ENCODE measurements at regions not wholly inside any gene's neighbourhood (a gene's known extent, or its start where the extent isn't known, plus 50 kb on each side); places are given as distances from the start of the nearest gene placed in this dataset.
"Not testable (repeated sequence)": the region's sequence is repeated elsewhere in the genome, so short reads cannot be mapped to it uniquely, and the experiment has no call there.

GRCh38 chr4:12635629-12636028 lies 848.5 kb downstream of the RAB28 start:
- intact Hi-C loops (cut with DNase I), result no loop called here
- 75% methylated on average over 1 of the region's 1 CpG for WGBS
- Histone ChIP-seq H3K36me3 (no peaks in the 10 kb centered on the region), H3K4me1 (replicated peaks) (no peaks in the 10 kb centered on the region), H3K9me3 (no peaks in the 10 kb centered on the region), H3K27me3 (replicated peaks; ENCODE audit: insufficient read depth) (no peaks in the 10 kb centered on the region), H3K4me3 (no peak overlapping the region), H3K27ac (no peak overlapping the region)
- TF ChIP-seq CTCF (IDR thresholded peaks at IDR 0.05) (no peak), POLR2A (IDR thresholded peaks at IDR 0.05) (no peak), POLR2AphosphoS5 (IDR thresholded peaks at IDR 0.05) (no peak)
- no peak for DNase-seq (ENCODE audit: low spot score)

GRCh38 chr4:12633053-12633651 lies 851.0 kb downstream of the RAB28 start:
- H3K36me3 ChIP-seq, result no peaks in the 10 kb centered on the region
- H3K4me3 ChIP-seq, result no peak overlapping the region
- WGBS, result 11% methylated on average over 15 of the region's 15 CpGs
- H3K9me3 ChIP-seq, result no peaks in the 10 kb centered on the region
- TF ChIP-seq CTCF (IDR thresholded peaks at IDR 0.05), result peak; percentile 59 to 90 (median 86)
- no peak for TF ChIP-seq POLR2A (IDR thresholded peaks at IDR 0.05)
- no peak for TF ChIP-seq POLR2AphosphoS5 (IDR thresholded peaks at IDR 0.05)
- intact Hi-C loops (cut with DNase I), result loop anchor here (5.0 kb wide), 1 partner anchor 826 kb away; no protein-coding TSS in a partner anchor
- no peaks in the 10 kb centered on the region for H3K4me1 ChIP-seq (replicated peaks)
- DNase-seq (ENCODE audit: low spot score), result peak; percentile 79
- no peak overlapping the region for H3K27ac ChIP-seq
- H3K27me3 ChIP-seq (replicated peaks; ENCODE audit: insufficient read depth), result peaks cover 2% of the 10 kb centered on the region

- no peak for DNase-seq (ENCODE audit: low spot score)
- 86% methylated on average over 7 of the region's 7 CpGs for WGBS
- H3K36me3 ChIP-seq, result no peaks in the 10 kb centered on the region
- no peaks in the 10 kb centered on the region for H3K4me1 ChIP-seq (replicated peaks)
- no peak overlapping the region for H3K4me3 ChIP-seq
- H3K9me3 ChIP-seq, result no peaks in the 10 kb centered on the region
- H3K27me3 ChIP-seq (replicated peaks; ENCODE audit: insufficient read depth), result no peaks in the 10 kb centered on the region
- intact Hi-C loops (cut with DNase I), result no loop called here
- TF ChIP-seq POLR2AphosphoS5 (IDR thresholded peaks at IDR 0.05), result no peak
- TF ChIP-seq CTCF (IDR thresholded peaks at IDR 0.05), result no peak
- TF ChIP-seq POLR2A (IDR thresholded peaks at IDR 0.05), result no peak
- H3K27ac ChIP-seq, result no peak overlapping the region
These were observed 868.3 kb downstream of the RAB28 start for GRCh38 chr4:12615822-12616221.

GRCh38 chr4:12612876-12613275 lies 871.3 kb downstream of the RAB28 start:
- intact Hi-C loops (cut with DNase I), result no loop called here
- no peak overlapping the region for H3K27ac ChIP-seq
- H3K9me3 ChIP-seq, result no peaks in the 10 kb centered on the region
- DNase-seq (ENCODE audit: low spot score), result no peak
- no peaks in the 10 kb centered on the region for H3K27me3 ChIP-seq (replicated peaks; ENCODE audit: insufficient read depth)
- TF ChIP-seq POLR2A (IDR thresholded peaks at IDR 0.05) (no peak), CTCF (IDR thresholded peaks at IDR 0.05) (no peak), POLR2AphosphoS5 (IDR thresholded peaks at IDR 0.05) (no peak)
- WGBS, result 68% methylated on average over 4 of the region's 4 CpGs
- no peaks in the 10 kb centered on the region for H3K4me1 ChIP-seq (replicated peaks)
- no peaks in the 10 kb centered on the region for H3K36me3 ChIP-seq
- no peak overlapping the region for H3K4me3 ChIP-seq

GRCh38 chr4:12609212-12609875 lies 874.8 kb downstream of the RAB28 start:
- whole genome bisulfite sequencing, result 50% methylated on average over 26 of the region's 33 CpGs
- intact Hi-C loops (cut with DNase I); DNase-seq (ENCODE audit: low spot score): not testable (repeated sequence)

More at GRCh38 chr4:12609212-12609875, 874.8 kb downstream of the RAB28 start:
- peak overlapping the region; percentile 1 to 21 for H3K4me3 ChIP-seq
- H3K27ac ChIP-seq; H3K4me1 ChIP-seq (replicated peaks); H3K9me3 ChIP-seq; H3K36me3 ChIP-seq; H3K27me3 ChIP-seq (replicated peaks; ENCODE audit: insufficient read depth): not testable (repeated sequence)
